SK-N-SH (cell line): ENCODE measurements at regions not wholly inside any gene's neighbourhood (a gene's known extent, or its start where the extent isn't known, plus 50 kb on each side); places are given as distances from the start of the nearest gene placed in this dataset.
A peak's percentile ranks its signal among the peaks of the same experiment; 100 is the strongest.

ENCODE experiments used
- CTCF ChIA-PET: fragments of 300-600, 350-600 bp; formaldehyde crosslinking; extraction: SDS; loops from one replicate; lab custom pipeline; 2021; lab: Yijun Ruan, JAX
- POLR2A ChIA-PET: fragments of 350-600 bp; sonication (Branson Sonifier 250); formaldehyde crosslinking; extraction: SDS; loops from one replicate; lab custom pipeline; 2020; ENCODE audit warnings: antibody characterized with exemption, inconsistent platforms; lab: Yijun Ruan, JAX
- DNase-seq: peaks from one replicate; pipeline ENCODE4 v3.0.0; 2012
- H2AFZ ChIP-seq: fragments of 200-600 bp; sonication (generic); 2 replicates; pipeline ENCODE4 v1.8.1; 2016; ENCODE audit warnings: antibody characterized with exemption, mild to moderate bottlenecking, low read depth
- H3F3A ChIP-seq: fragments of 200-600 bp; sonication (generic); replicated peaks from 2 replicates; pipeline ENCODE3; 2016; ENCODE audit warnings: antibody characterized with exemption, mild to moderate bottlenecking; ENCODE audit not compliant: insufficient read depth
- H3K27ac ChIP-seq, 2 experiments: fragments of 200-500 bp in 1 of 2; fragments of 200-600 bp in 1 of 2; sonication (Bioruptor generic) in 1 of 2; sonication (generic), shearing (Covaris generic) in 1 of 2; 2 replicates each; pipeline versions ENCODE4 v1.5.1 to v1.6.1; 2014 to 2016; ENCODE audit warnings: low read depth in 2 of 2, inconsistent platforms in 1 of 2, low read length in 1 of 2, mild to moderate bottlenecking in 1 of 2, mixed read lengths in 1 of 2
- H3K27me3 ChIP-seq: fragments of 200-600 bp; sonication (generic), shearing (Covaris generic); 2 replicates; pipeline ENCODE4 v1.6.1; 2016; ENCODE audit warnings: mixed run types; ENCODE audit not compliant: insufficient read depth
- H3K36me3 ChIP-seq, 2 experiments: fragments of 200-500 bp in 1 of 2; fragments of 200-600 bp in 1 of 2; sonication (Bioruptor generic) in 1 of 2; sonication (generic) in 1 of 2; replicated peaks in 1 of 2; 2 replicates each; pipeline versions ENCODE3 to v1.5.1; 2014 to 2016; ENCODE audit warnings: low read length in 1 of 2, mild to moderate bottlenecking in 1 of 2; ENCODE audit not compliant: insufficient read depth in 2 of 2, control insufficient read depth in 1 of 2
- H3K4me1 ChIP-seq, 2 experiments: fragments of 200-500 bp in 1 of 2; fragments of 200-600 bp in 1 of 2; sonication (Bioruptor generic) in 1 of 2; sonication (generic), shearing (Covaris generic) in 1 of 2; 2 replicates each; pipeline versions ENCODE4 v1.5.1 to v1.6.1; 2014 to 2016; ENCODE audit warnings: low read depth in 1 of 2, low read length in 1 of 2, mixed run types in 1 of 2; ENCODE audit not compliant: insufficient read depth in 2 of 2, control insufficient read depth in 1 of 2
- H3K4me2 ChIP-seq: fragments of 200-600 bp; sonication (generic), shearing (Covaris generic); 2 replicates; pipeline ENCODE4 v1.6.1; 2017; ENCODE audit warnings: mixed run types
- H3K4me3 ChIP-seq, 2 experiments: fragments of 200-500 bp in 1 of 2; fragments of 200-600 bp in 1 of 2; sonication (Bioruptor generic) in 1 of 2; sonication (generic), shearing (Covaris generic) in 1 of 2; 2 replicates each; pipeline versions ENCODE4 v1.5.1 to v1.8.1; 2014 to 2016; ENCODE audit warnings: low read depth in 2 of 2, inconsistent platforms in 1 of 2, low read length in 1 of 2, mild to moderate bottlenecking in 1 of 2, mixed read lengths in 1 of 2, moderate library complexity in 1 of 2
- H3K79me2 ChIP-seq: fragments of 200-600 bp; sonication (generic); 2 replicates; pipeline ENCODE4 v1.8.1; 2017; ENCODE audit warnings: mild to moderate bottlenecking; ENCODE audit not compliant: insufficient read depth
- H3K9ac ChIP-seq: fragments of 200-600 bp; sonication (generic); 2 replicates; pipeline ENCODE4 v1.6.1; 2017; ENCODE audit warnings: mixed run types
- H3K9me2 ChIP-seq: fragments of 200-600 bp; sonication (generic); 2 replicates; pipeline ENCODE4 v1.6.1; 2017; ENCODE audit warnings: mixed run types
- H3K9me3 ChIP-seq: fragments of 200-600 bp; sonication (generic); 2 replicates; pipeline ENCODE4 v1.6.1; 2017; ENCODE audit warnings: mixed run types, mild to moderate bottlenecking, moderate library complexity
- H4K20me1 ChIP-seq: fragments of 200-600 bp; sonication (generic); 2 replicates; pipeline ENCODE4 v1.6.1; 2017; ENCODE audit warnings: mild to moderate bottlenecking, mixed run types; ENCODE audit not compliant: insufficient read depth
- CHD2 ChIP-seq: fragments of 150-350 bp; IDR thresholded peaks from 2 replicates; pipeline ENCODE4 v1.6.1; 2018; ENCODE audit warnings: low read length; ENCODE audit not compliant: partially characterized antibody
- ELF1 ChIP-seq: IDR thresholded peaks from 2 replicates; pipeline ENCODE4 v1.4.0; 2012
- EZH2phosphoT487 ChIP-seq: fragments of 200-600 bp; sonication (generic); IDR thresholded peaks from 2 replicates; pipeline ENCODE4 v1.6.1; 2017; ENCODE audit warnings: low read depth, mixed run types, mild to moderate bottlenecking, antibody characterized with exemption, moderate library complexity, borderline replicate concordance
- FOSL2 ChIP-seq: IDR thresholded peaks from 2 replicates; pipeline ENCODE4 v1.4.0; 2012; ENCODE audit warnings: low read depth, mild to moderate bottlenecking, moderate library complexity, borderline replicate concordance
- FOXJ3 ChIP-seq: sonication (generic); formaldehyde crosslinking; IDR thresholded peaks from 2 replicates; pipeline ENCODE4 v1.5.1; 2020; ENCODE audit warnings: mild to moderate bottlenecking, missing genetic modification reagents
- FOXM1 ChIP-seq: IDR thresholded peaks from 2 replicates; pipeline ENCODE4 v1.4.0; 2012; ENCODE audit warnings: low read depth, mild to moderate bottlenecking
- GATA2 ChIP-seq: sonication (generic); formaldehyde crosslinking; IDR thresholded peaks from 2 replicates; pipeline ENCODE4 v1.5.0; 2020; ENCODE audit warnings: mild to moderate bottlenecking, missing genetic modification reagents
- POLR2AphosphoS5 ChIP-seq: IDR thresholded peaks from 2 replicates; pipeline ENCODE4 v1.6.1; 2012; ENCODE audit warnings: low read depth, low read length
- RAD21 ChIP-seq: IDR thresholded peaks from 2 replicates; pipeline ENCODE4 v1.6.1; 2012; ENCODE audit warnings: mild to moderate bottlenecking, low read length
- RFX5 ChIP-seq: IDR thresholded peaks from 2 replicates; pipeline ENCODE4 v1.6.1; 2012; ENCODE audit warnings: mild to moderate bottlenecking, improper control_type of control experiment, low read length
- TAF1 ChIP-seq: IDR thresholded peaks from 2 replicates; pipeline ENCODE4 v1.6.1; 2012; ENCODE audit warnings: low read depth, mild to moderate bottlenecking, low read length, moderate library complexity, borderline replicate concordance
- TCF12 ChIP-seq: IDR thresholded peaks from 2 replicates; pipeline ENCODE4 v1.4.0; 2012
- TEAD4 ChIP-seq: IDR thresholded peaks from 2 replicates; pipeline ENCODE4 v1.4.0; 2012; ENCODE audit warnings: mild to moderate bottlenecking, borderline replicate concordance; ENCODE audit not compliant: insufficient read depth
- YY1 ChIP-seq: IDR thresholded peaks from 2 replicates; pipeline ENCODE4 v1.4.0; 2012; ENCODE audit warnings: low read depth, mild to moderate bottlenecking
- WGBS: methylation state at CpG from one replicate; pipeline ENCODE4 v1.1.6; 2017; ENCODE audit warnings: low lambda C conversion rate; 5-methylcytosine and 5-hydroxymethylcytosine counted together
- TF ChIP-seq, protein P1 (sequence below): IDR thresholded peaks from 2 replicates; pipeline ENCODE4 v1.4.0; 2012; ENCODE audit warnings: low read depth, borderline replicate concordance
- TF ChIP-seq, protein P2 (sequence below): IDR thresholded peaks from 2 replicates; pipeline ENCODE4 v1.6.1; 2012; ENCODE audit warnings: mild to moderate bottlenecking, low read depth, low read length, moderate library complexity
- TF ChIP-seq, protein P3 (sequence below): fragments of 150-350 bp; IDR thresholded peaks from 2 replicates; pipeline ENCODE4 v1.6.1; 2016; ENCODE audit warnings: mild to moderate bottlenecking, low read depth, low read length
- TF ChIP-seq, protein P4 (sequence below): IDR thresholded peaks from 2 replicates; pipeline ENCODE4 v1.4.0; 2012; ENCODE audit warnings: low read depth
- TF ChIP-seq, protein P5 (sequence below): IDR thresholded peaks from 2 replicates; pipeline ENCODE4; 2012
- TF ChIP-seq, protein P6 (sequence below): fragments of 150-350 bp; IDR thresholded peaks from 2 replicates; pipeline ENCODE4 v1.6.1; 2017; ENCODE audit warnings: antibody characterized with exemption, low read length, low read depth, borderline replicate concordance

DNA sequence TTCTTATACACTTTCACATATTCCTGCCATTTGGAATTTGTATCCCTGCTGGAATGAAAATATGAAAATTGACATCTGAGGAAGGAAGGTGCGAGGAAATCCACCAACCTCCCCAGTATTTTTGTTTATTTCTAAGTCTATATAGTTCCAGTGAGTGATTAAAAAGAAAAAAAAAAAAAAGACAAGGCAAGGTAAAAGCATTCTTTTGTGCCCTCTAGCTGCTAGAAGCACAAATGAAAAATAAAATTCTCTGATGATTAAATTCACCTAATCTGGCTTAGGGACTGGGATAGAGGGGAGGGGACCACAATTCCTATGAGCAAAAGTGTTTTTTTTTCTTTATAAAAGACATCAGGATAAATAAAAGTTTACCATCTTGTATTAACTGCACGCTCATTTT is 370.9 kb downstream of the NR2F2 start:
- H2AFZ ChIP-seq = no peak overlapping the region
- H3F3A ChIP-seq = no peaks in the 10 kb centered on the region
- H3K4me1 ChIP-seq = no peaks in the 10 kb centered on the region; a peak in 1 of 4 replicates
- WGBS = 2% methylated on average over 2 of the region's 2 CpGs
- H3K36me3 ChIP-seq = no peaks in the 10 kb centered on the region
- no peaks in the 10 kb centered on the region for H3K9me3 ChIP-seq
- ChIA-PET CTCF (interaction anchor here (1.0 kb wide), 1 partner anchor 374 kb away, joined by 3 read pairs; no protein-coding TSS in a partner anchor), POLR2A (no interaction called here)
- no peak overlapping the region for H3K9ac ChIP-seq
- no peak for DNase-seq
- no peak overlapping the region for H3K27ac ChIP-seq
- no peak overlapping the region for H3K4me3 ChIP-seq
- no peaks in the 10 kb centered on the region for H4K20me1 ChIP-seq
- no peaks in the 10 kb centered on the region for H3K9me2 ChIP-seq
- no peaks in the 10 kb centered on the region for H3K27me3 ChIP-seq
- no peaks in the 10 kb centered on the region for H3K79me2 ChIP-seq
- TF ChIP-seq RAD21 (peak; percentile 8; the same call in 1 of the 2 replicates), EZH2phosphoT487 (no peak)
- TF ChIP-seq, protein P1, sequence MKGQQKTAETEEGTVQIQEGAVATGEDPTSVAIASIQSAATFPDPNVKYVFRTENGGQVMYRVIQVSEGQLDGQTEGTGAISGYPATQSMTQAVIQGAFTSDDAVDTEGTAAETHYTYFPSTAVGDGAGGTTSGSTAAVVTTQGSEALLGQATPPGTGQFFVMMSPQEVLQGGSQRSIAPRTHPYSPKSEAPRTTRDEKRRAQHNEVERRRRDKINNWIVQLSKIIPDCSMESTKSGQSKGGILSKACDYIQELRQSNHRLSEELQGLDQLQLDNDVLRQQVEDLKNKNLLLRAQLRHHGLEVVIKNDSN = no peak
- no peak overlapping the region for H3K4me2 ChIP-seq

DNA sequence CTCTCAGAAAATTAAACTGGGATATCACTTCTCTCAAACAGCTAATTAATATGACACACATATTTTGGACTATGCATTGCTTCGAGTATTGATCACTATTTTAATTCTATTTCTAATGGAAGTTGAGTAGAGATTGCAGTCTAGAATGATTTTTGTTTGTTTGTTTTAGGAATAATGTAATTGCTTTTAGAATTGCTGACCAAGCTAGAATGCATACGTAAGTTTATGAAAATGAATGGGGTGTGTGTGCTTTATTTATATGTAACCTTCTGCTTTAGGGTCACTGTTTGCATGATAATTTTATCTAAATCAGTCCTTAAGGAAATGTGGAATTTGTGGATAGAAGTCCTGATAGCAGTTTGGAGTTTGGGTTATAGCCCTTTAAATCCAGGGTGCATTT is 371.4 kb downstream of the NR2F2 start:
- H3K4me2 ChIP-seq = no peak overlapping the region
- TF ChIP-seq FOXM1 (no peak), YY1 (no peak), POLR2AphosphoS5 (no peak), TCF12 (no peak), GATA2 (CRISPR knock-in tag) (no peak), RFX5 (no peak), TEAD4 (no peak), TAF1 (no peak), FOXJ3 (CRISPR knock-in tag) (no peak), CHD2 (no peak), ELF1 (no peak), EZH2phosphoT487 (no peak), FOSL2 (no peak)
- TF ChIP-seq, protein P2, sequence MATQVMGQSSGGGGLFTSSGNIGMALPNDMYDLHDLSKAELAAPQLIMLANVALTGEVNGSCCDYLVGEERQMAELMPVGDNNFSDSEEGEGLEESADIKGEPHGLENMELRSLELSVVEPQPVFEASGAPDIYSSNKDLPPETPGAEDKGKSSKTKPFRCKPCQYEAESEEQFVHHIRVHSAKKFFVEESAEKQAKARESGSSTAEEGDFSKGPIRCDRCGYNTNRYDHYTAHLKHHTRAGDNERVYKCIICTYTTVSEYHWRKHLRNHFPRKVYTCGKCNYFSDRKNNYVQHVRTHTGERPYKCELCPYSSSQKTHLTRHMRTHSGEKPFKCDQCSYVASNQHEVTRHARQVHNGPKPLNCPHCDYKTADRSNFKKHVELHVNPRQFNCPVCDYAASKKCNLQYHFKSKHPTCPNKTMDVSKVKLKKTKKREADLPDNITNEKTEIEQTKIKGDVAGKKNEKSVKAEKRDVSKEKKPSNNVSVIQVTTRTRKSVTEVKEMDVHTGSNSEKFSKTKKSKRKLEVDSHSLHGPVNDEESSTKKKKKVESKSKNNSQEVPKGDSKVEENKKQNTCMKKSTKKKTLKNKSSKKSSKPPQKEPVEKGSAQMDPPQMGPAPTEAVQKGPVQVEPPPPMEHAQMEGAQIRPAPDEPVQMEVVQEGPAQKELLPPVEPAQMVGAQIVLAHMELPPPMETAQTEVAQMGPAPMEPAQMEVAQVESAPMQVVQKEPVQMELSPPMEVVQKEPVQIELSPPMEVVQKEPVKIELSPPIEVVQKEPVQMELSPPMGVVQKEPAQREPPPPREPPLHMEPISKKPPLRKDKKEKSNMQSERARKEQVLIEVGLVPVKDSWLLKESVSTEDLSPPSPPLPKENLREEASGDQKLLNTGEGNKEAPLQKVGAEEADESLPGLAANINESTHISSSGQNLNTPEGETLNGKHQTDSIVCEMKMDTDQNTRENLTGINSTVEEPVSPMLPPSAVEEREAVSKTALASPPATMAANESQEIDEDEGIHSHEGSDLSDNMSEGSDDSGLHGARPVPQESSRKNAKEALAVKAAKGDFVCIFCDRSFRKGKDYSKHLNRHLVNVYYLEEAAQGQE = no peak
- TF ChIP-seq, protein P3, sequence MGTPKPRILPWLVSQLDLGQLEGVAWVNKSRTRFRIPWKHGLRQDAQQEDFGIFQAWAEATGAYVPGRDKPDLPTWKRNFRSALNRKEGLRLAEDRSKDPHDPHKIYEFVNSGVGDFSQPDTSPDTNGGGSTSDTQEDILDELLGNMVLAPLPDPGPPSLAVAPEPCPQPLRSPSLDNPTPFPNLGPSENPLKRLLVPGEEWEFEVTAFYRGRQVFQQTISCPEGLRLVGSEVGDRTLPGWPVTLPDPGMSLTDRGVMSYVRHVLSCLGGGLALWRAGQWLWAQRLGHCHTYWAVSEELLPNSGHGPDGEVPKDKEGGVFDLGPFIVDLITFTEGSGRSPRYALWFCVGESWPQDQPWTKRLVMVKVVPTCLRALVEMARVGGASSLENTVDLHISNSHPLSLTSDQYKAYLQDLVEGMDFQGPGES = no peak
- TF ChIP-seq, protein P4, sequence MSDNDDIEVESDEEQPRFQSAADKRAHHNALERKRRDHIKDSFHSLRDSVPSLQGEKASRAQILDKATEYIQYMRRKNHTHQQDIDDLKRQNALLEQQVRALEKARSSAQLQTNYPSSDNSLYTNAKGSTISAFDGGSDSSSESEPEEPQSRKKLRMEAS = no peak
- TF ChIP-seq, protein P5, sequence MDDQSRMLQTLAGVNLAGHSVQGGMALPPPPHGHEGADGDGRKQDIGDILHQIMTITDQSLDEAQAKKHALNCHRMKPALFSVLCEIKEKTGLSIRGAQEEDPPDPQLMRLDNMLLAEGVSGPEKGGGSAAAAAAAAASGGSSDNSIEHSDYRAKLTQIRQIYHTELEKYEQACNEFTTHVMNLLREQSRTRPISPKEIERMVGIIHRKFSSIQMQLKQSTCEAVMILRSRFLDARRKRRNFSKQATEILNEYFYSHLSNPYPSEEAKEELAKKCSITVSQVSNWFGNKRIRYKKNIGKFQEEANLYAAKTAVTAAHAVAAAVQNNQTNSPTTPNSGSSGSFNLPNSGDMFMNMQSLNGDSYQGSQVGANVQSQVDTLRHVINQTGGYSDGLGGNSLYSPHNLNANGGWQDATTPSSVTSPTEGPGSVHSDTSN = no peak
- TF ChIP-seq, protein P1 = no peak
- TF ChIP-seq, protein P6, sequence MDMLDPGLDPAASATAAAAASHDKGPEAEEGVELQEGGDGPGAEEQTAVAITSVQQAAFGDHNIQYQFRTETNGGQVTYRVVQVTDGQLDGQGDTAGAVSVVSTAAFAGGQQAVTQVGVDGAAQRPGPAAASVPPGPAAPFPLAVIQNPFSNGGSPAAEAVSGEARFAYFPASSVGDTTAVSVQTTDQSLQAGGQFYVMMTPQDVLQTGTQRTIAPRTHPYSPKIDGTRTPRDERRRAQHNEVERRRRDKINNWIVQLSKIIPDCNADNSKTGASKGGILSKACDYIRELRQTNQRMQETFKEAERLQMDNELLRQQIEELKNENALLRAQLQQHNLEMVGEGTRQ = no peak
- CTCF ChIA-PET = no interaction called here
- H3F3A ChIP-seq = no peaks in the 10 kb centered on the region
- no peak overlapping the region for H3K27ac ChIP-seq
- no peak for DNase-seq
- H3K4me1 ChIP-seq = no peaks in the 10 kb centered on the region; a peak in 1 of 4 replicates
- no peaks in the 10 kb centered on the region for H3K9me3 ChIP-seq
- no peak overlapping the region for H2AFZ ChIP-seq
- H3K9ac ChIP-seq = no peak overlapping the region
- no peaks in the 10 kb centered on the region for H3K27me3 ChIP-seq
- no peaks in the 10 kb centered on the region for H3K9me2 ChIP-seq
- no peaks in the 10 kb centered on the region for H3K79me2 ChIP-seq
- H3K36me3 ChIP-seq = no peaks in the 10 kb centered on the region
- 18% methylated on average over 2 of the region's 2 CpGs for WGBS
- H3K4me3 ChIP-seq = no peak overlapping the region
- POLR2A ChIA-PET = no interaction called here
- H4K20me1 ChIP-seq = no peaks in the 10 kb centered on the region
